ENCODE measurements at regions not wholly inside any gene's neighbourhood (a gene's known extent, or its start where the extent isn't known, plus 50 kb on each side); places are given as distances from the start of the nearest gene placed in this dataset.

GRCh38 chr13:37947419-37948140, 78.0 kb upstream of the TRPC4 start:
- no peaks in the 10 kb centered on the region for H3K9me3 ChIP-seq (ENCODE audit: control insufficient read depth, insufficient read depth, low read depth, low read length)
- ChIA-PET POLR2A (no interaction called here), CTCF (no interaction called here)
- no peaks in the 10 kb centered on the region for H3K36me3 ChIP-seq (ENCODE audit: control insufficient read depth, insufficient read depth, low read length)
- H3K27me3 ChIP-seq (ENCODE audit: control insufficient read depth, insufficient read depth, low read length), result no peaks in the 10 kb centered on the region
- H3K4me3 ChIP-seq (ENCODE audit: low read depth in 2 of 2, low read length in 2 of 2), result no peak overlapping the region
- in situ Hi-C loops (cut with HindIII; ENCODE audit: low pct_unique_long_range_greater_than_20kb, low sequenced_read_pairs), result no loop called here
- no peak for TF ChIP-seq TCF7L2 (IDR thresholded peaks at IDR 0.05; ENCODE audit: low read depth, low read length)
- TF ChIP-seq REST (IDR thresholded peaks at IDR 0.05; ENCODE audit: insufficient read depth in 1 of 2, low read depth in 2 of 2, low read length in 1 of 2), result no peak
- TF ChIP-seq CTCF (IDR thresholded peaks at IDR 0.05), result no peak
- intact Hi-C loops (cut with micrococcal nuclease; ENCODE audit: unreplicated experiment), result no loop called here
- no peak overlapping the region for H3K27ac ChIP-seq (ENCODE audit: low read length)
- no peaks in the 10 kb centered on the region for H3K4me1 ChIP-seq (ENCODE audit: control insufficient read depth, insufficient read depth, low read length)
- DNase-seq (ENCODE audit: low read depth, low spot score), result no peak
- no TSS peak for BruUV-seq (replicated peaks)
- ATAC-seq, result no peak

- no peak for DNase-seq (ENCODE audit: low read depth, low spot score)
- TF ChIP-seq TCF7L2 (IDR thresholded peaks at IDR 0.05; ENCODE audit: low read depth, low read length), result no peak
- no peak for TF ChIP-seq SIN3A (IDR thresholded peaks at IDR 0.05; ENCODE audit: borderline replicate concordance, insufficient read depth, low read depth, low read length)
- no peak for TF ChIP-seq REST (IDR thresholded peaks at IDR 0.05; ENCODE audit: insufficient read depth in 1 of 2, low read depth in 2 of 2, low read length in 1 of 2)
- TF ChIP-seq POLR2AphosphoS5 (IDR thresholded peaks at IDR 0.05; ENCODE audit: low read depth, low read length), result no peak
- no peak for TF ChIP-seq CTCF (IDR thresholded peaks at IDR 0.05)
- intact Hi-C loops (cut with micrococcal nuclease; ENCODE audit: unreplicated experiment), result no loop called here
- Histone ChIP-seq H3K4me3 (ENCODE audit: low read depth in 2 of 2, low read length in 2 of 2) (no peak overlapping the region), H3K27me3 (ENCODE audit: control insufficient read depth, insufficient read depth, low read length) (no peaks in the 10 kb centered on the region), H3K36me3 (ENCODE audit: control insufficient read depth, insufficient read depth, low read length) (no peaks in the 10 kb centered on the region), H3K27ac (ENCODE audit: low read length) (no peak overlapping the region), H3K4me1 (ENCODE audit: control insufficient read depth, insufficient read depth, low read length) (no peaks in the 10 kb centered on the region), H3K9me3 (ENCODE audit: control insufficient read depth, insufficient read depth, low read depth, low read length) (no peaks in the 10 kb centered on the region)
- ChIA-PET POLR2A (no interaction called here), CTCF (no interaction called here)
- no peak for ATAC-seq
- in situ Hi-C loops (cut with HindIII; ENCODE audit: low pct_unique_long_range_greater_than_20kb, low sequenced_read_pairs), result no loop called here
- BruUV-seq (replicated peaks), result no TSS peak
These were observed 76.3 kb upstream of the TRPC4 start for GRCh38 chr13:37945651-37946575.
